ENCODE measurements at regions not wholly inside any gene's neighbourhood (a gene's known extent, or its start where the extent isn't known, plus 50 kb on each side); places are given as distances from the start of the nearest gene placed in this dataset.

GRCh38 chr20:40521962-40522361 lies 167.1 kb downstream of the MAFB start (continued):
- TF ChIP-seq, protein P1, sequence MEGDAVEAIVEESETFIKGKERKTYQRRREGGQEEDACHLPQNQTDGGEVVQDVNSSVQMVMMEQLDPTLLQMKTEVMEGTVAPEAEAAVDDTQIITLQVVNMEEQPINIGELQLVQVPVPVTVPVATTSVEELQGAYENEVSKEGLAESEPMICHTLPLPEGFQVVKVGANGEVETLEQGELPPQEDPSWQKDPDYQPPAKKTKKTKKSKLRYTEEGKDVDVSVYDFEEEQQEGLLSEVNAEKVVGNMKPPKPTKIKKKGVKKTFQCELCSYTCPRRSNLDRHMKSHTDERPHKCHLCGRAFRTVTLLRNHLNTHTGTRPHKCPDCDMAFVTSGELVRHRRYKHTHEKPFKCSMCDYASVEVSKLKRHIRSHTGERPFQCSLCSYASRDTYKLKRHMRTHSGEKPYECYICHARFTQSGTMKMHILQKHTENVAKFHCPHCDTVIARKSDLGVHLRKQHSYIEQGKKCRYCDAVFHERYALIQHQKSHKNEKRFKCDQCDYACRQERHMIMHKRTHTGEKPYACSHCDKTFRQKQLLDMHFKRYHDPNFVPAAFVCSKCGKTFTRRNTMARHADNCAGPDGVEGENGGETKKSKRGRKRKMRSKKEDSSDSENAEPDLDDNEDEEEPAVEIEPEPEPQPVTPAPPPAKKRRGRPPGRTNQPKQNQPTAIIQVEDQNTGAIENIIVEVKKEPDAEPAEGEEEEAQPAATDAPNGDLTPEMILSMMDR (conservative IDR thresholded peaks at IDR 0.05; ENCODE audit: low read depth in 2 of 2), result no peak
- TF ChIP-seq, protein P2, sequence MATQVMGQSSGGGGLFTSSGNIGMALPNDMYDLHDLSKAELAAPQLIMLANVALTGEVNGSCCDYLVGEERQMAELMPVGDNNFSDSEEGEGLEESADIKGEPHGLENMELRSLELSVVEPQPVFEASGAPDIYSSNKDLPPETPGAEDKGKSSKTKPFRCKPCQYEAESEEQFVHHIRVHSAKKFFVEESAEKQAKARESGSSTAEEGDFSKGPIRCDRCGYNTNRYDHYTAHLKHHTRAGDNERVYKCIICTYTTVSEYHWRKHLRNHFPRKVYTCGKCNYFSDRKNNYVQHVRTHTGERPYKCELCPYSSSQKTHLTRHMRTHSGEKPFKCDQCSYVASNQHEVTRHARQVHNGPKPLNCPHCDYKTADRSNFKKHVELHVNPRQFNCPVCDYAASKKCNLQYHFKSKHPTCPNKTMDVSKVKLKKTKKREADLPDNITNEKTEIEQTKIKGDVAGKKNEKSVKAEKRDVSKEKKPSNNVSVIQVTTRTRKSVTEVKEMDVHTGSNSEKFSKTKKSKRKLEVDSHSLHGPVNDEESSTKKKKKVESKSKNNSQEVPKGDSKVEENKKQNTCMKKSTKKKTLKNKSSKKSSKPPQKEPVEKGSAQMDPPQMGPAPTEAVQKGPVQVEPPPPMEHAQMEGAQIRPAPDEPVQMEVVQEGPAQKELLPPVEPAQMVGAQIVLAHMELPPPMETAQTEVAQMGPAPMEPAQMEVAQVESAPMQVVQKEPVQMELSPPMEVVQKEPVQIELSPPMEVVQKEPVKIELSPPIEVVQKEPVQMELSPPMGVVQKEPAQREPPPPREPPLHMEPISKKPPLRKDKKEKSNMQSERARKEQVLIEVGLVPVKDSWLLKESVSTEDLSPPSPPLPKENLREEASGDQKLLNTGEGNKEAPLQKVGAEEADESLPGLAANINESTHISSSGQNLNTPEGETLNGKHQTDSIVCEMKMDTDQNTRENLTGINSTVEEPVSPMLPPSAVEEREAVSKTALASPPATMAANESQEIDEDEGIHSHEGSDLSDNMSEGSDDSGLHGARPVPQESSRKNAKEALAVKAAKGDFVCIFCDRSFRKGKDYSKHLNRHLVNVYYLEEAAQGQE (IDR thresholded peaks at IDR 0.05; ENCODE audit: unreplicated experiment), result no peak
- no peak for TF ChIP-seq JUNB (IDR thresholded peaks at IDR 0.05; ENCODE audit: unreplicated experiment)

DNA sequence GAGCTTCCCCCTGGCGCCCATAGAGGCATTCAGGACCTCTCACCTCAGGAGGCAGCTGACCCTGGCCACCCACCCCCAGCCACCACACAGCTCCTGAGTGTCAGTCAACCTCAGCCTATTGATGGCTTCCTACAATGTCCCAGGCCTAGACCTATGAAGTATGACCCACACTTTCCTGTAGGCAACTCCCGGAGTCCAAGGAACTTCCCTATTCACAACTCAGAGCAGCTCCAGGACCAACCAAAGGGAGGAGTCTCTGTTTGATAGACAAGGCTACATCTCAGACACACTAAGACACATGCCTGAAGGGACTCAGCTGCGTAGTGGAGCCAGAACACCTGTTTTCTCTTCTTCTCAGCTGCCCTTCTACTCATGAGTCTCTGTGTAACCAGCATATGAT lies 169.1 kb downstream of the MAFB start:
- no peaks in the 10 kb centered on the region for H3K36me3 ChIP-seq (ENCODE audit: insufficient read depth)
- no peak overlapping the region for H3K4me3 ChIP-seq

GRCh38 chr20:40512994-40513393 lies 176.0 kb downstream of the MAFB start:
- H3K27me3 ChIP-seq (ENCODE audit: insufficient read depth), result no peaks in the 10 kb centered on the region
- no peak overlapping the region for H2AFZ ChIP-seq
- no peaks in the 10 kb centered on the region for H3K36me3 Mint-ChIP-seq (ENCODE audit: low read depth)
- H3K4me3 Mint-ChIP-seq, result no peak overlapping the region
- 0 out of 2 replicates have a peak, but pooled peaks cover 4% of the 10 kb centered on the region for H3K9me2 ChIP-seq (ENCODE audit: insufficient read depth)
- TF ChIP-seq ZNF114 (CRISPR knock-in tag; IDR thresholded peaks at IDR 0.05) (no peak), STAT1 (IDR thresholded peaks at IDR 0.05; ENCODE audit: unreplicated experiment) (no peak), ETS1 (IDR thresholded peaks at IDR 0.05) (no peak), EZH2 (IDR thresholded peaks at IDR 0.05; ENCODE audit: low read depth, unreplicated experiment) (no peak)
- no peaks in the 10 kb centered on the region for H3F3A ChIP-seq (replicated peaks; ENCODE audit: low read depth)
- H3K27ac Mint-ChIP-seq, result no peak overlapping the region; the same call in 1 of the 2 replicates
- no peaks in the 10 kb centered on the region for H3K4me1 ChIP-seq (ENCODE audit: insufficient read depth)
- H3K4me1 Mint-ChIP-seq, result no peaks in the 10 kb centered on the region
- no peaks in the 10 kb centered on the region for H3K36me3 ChIP-seq (ENCODE audit: insufficient read depth)
- H3K27me3 Mint-ChIP-seq (ENCODE audit: insufficient read depth, low read depth, poor library complexity), result peaks cover 2% of the 10 kb centered on the region
- H4K20me1 ChIP-seq (replicated peaks; ENCODE audit: insufficient read depth), result no peaks in the 10 kb centered on the region
- H3K27ac ChIP-seq (ENCODE audit: low read depth), result no peak overlapping the region
- H3K4me3 ChIP-seq, result no peak overlapping the region
- H3K79me2 ChIP-seq (replicated peaks; ENCODE audit: insufficient read depth), result no peaks in the 10 kb centered on the region
- ATAC-seq (no peak), DNase-seq (ENCODE audit: low spot score) (no peak)
- no peaks in the 10 kb centered on the region for H3K9me3 Mint-ChIP-seq
- no peak overlapping the region for H3K4me2 ChIP-seq

More for the DNA sequence above, 169.1 kb downstream of the MAFB start:
- Mint-ChIP-seq H3K4me1 (no peaks in the 10 kb centered on the region), H3K27ac (no peak overlapping the region), H3K9me3 (peaks cover 4% of the 10 kb centered on the region; the same call in 2 of the 3 replicates), H3K27me3 (ENCODE audit: insufficient read depth, low read depth, poor library complexity) (no peaks in the 10 kb centered on the region), H3K4me3 (no peak overlapping the region), H3K36me3 (ENCODE audit: low read depth) (no peaks in the 10 kb centered on the region)
- ATAC-seq (no peak), DNase-seq (ENCODE audit: low spot score) (no peak)
- TF ChIP-seq CREB1 (CRISPR knock-in tag; IDR thresholded peaks at IDR 0.05; ENCODE audit: low read depth), result no peak
- no peak for TF ChIP-seq ETS1 (IDR thresholded peaks at IDR 0.05)
- H4K20me1 ChIP-seq (replicated peaks; ENCODE audit: insufficient read depth), result no peaks in the 10 kb centered on the region
- H3K4me1 ChIP-seq (ENCODE audit: insufficient read depth), result no peaks in the 10 kb centered on the region
- H3K4me2 ChIP-seq, result no peak overlapping the region
- peaks cover 6% of the 10 kb centered on the region; the same call in 1 of the 2 replicates for H3K9me2 ChIP-seq (ENCODE audit: insufficient read depth)
- no peak overlapping the region for H3K27ac ChIP-seq (ENCODE audit: low read depth)
- H3F3A ChIP-seq (replicated peaks; ENCODE audit: low read depth), result no peaks in the 10 kb centered on the region
- H3K27me3 ChIP-seq (ENCODE audit: insufficient read depth), result no peaks in the 10 kb centered on the region
- no peak overlapping the region for H2AFZ ChIP-seq
- no peaks in the 10 kb centered on the region for H3K79me2 ChIP-seq (replicated peaks; ENCODE audit: insufficient read depth)
